ENCODE measurements at regions not wholly inside any gene's neighbourhood (a gene's known extent, or its start where the extent isn't known, plus 50 kb on each side); places are given as distances from the start of the nearest gene placed in this dataset.
A peak's percentile ranks its signal among the peaks of the same experiment; 100 is the strongest.

DNA sequence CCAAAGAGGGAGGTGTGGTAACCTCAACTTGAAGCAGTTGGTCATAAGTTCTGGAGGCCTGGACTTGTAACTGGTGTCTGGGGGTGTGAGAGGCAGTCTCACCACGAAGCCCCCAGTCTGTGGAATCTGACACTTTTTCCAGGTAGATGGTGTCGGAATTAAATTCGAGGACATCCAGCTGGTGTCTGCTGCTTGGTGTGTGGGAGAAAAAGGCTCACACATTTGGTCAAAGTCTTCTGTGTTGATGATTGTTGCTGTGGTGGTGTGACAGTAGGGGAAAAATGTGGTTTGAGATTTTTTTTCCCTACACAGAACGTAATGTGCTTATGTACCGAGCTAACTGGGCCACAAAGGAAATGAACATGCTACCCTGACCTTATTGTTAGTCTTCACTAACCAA lies 251.9 kb downstream of the MAT2B start:
- DNase-seq (ENCODE audit: extremely low read depth, low read depth): no peak
- TF ChIP-seq, protein P1, sequence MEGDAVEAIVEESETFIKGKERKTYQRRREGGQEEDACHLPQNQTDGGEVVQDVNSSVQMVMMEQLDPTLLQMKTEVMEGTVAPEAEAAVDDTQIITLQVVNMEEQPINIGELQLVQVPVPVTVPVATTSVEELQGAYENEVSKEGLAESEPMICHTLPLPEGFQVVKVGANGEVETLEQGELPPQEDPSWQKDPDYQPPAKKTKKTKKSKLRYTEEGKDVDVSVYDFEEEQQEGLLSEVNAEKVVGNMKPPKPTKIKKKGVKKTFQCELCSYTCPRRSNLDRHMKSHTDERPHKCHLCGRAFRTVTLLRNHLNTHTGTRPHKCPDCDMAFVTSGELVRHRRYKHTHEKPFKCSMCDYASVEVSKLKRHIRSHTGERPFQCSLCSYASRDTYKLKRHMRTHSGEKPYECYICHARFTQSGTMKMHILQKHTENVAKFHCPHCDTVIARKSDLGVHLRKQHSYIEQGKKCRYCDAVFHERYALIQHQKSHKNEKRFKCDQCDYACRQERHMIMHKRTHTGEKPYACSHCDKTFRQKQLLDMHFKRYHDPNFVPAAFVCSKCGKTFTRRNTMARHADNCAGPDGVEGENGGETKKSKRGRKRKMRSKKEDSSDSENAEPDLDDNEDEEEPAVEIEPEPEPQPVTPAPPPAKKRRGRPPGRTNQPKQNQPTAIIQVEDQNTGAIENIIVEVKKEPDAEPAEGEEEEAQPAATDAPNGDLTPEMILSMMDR (IDR thresholded peaks at IDR 0.05; ENCODE audit: low read depth, low read length): no peak

DNA sequence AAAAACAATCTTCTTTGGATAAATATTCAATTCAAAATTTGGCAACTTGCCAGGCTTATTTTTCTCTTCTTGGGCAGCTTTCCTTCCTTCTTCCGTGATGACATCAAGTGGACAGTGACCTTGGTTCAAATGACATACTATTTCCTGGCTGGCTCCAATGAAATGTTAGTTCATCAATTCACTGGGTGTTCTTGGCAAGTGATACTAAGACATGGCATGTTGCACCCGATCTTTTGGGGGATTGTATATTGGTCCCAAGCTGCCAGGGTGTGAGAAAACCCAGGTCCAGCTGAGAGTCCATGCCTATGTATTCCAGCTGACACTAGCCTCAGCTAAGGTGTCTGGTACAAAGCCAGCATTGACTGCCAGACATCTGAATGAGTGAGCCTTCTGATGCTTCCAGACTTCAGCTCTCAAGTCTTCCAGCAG lies 252.9 kb downstream of the MAT2B start:
- TF ChIP-seq, protein P1 (IDR thresholded peaks at IDR 0.05; ENCODE audit: low read depth, low read length): no peak
- no peak for DNase-seq (ENCODE audit: extremely low read depth, low read depth)

DNA sequence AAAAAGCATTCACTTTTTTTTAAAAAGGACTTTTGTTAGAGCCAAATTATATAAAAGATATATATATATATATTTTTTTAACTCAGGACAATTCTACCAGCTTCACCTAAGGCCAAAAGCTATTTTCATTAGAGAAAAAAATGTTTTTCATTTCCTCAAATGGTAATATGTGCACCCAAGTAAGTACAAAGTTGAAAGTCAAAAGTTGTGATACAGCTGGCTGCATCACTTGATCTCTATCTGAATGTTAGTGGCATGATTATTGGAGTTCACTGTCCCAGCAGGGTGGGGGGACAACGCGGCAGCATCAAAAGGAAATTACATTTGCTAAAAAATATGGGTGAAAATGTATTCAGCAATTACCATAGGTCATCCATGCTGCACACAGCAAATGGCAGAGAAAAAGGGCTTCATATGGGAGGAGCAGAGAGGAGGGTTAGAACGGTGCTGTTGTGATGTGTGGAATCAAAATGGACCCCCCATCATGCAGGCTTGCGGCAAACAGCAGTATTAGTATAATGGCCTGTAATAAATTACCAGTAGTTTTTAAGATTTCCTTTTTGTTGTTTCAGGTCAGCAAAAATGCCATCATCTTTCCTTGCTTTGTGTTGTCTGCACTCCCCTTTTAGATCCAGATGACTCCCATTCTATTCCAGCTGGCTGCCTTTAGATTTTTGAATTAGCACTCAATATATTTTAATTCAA lies 253.7 kb downstream of the MAT2B start:
- no peak for DNase-seq (ENCODE audit: extremely low read depth, low read depth)
- TF ChIP-seq, protein P1 (IDR thresholded peaks at IDR 0.05; ENCODE audit: low read depth, low read length): no peak

DNA sequence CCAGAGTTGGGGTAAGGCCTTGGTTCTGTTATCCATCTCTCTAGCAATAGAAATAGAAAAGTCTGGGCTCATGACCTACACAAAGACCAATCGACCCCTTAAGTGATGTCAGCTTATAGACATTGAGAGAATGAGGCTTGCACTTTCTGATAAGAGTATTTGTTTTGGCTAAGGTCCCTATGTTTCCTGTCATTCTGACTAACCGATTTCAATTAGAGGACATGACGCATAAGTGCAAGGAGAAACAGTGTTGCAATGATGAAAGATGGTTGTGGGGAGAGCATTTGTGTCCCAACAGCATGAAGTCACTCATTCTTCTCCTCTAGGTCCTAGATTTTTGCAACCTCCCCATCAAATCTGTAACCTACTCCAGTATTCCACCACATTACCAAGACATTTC lies 255.1 kb downstream of the MAT2B start:
- peak; percentile 24 for DNase-seq (ENCODE audit: extremely low read depth, low read depth)

DNA sequence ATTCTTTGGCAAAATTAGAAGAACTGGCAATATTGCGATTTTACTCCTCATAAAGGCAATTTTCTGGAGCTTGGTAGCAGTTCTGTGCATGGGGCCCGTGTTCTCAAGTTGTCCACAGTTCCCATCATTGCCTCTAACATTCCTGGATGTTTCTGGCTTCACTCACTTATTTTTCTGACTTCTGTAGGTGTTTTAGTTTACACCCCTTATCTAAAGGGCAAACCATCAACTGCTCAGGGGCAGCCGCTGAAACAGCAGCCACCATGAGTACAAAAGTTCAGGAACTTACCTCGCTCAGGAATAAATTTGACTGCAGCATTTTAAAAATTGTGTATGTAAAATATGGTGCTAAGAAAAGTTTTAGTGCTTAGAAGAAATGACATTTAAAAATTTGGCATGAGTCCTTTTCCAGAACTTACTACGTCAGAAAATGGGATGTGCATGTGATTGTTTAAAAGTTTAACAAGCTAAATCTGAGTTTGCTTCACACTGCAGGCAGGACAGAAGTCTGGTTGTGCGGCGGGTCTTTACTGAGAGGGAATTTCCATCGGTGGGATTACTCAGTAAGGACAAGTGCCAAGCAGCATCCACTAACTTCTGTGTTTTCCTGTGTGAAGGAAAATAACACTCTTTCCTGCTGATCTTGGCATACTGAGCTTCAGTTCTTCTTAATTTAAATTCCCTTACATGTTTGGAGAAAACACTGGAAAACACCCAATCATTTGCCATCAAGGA lies 261.7 kb downstream of the MAT2B start:
- TF ChIP-seq, protein P1 (IDR thresholded peaks at IDR 0.05; ENCODE audit: low read depth, low read length): no peak
- no peak for DNase-seq (ENCODE audit: extremely low read depth, low read depth)

More for the DNA sequence above, 255.1 kb downstream of the MAT2B start:
- TF ChIP-seq, protein P1 (IDR thresholded peaks at IDR 0.05; ENCODE audit: low read depth, low read length): no peak

DNA sequence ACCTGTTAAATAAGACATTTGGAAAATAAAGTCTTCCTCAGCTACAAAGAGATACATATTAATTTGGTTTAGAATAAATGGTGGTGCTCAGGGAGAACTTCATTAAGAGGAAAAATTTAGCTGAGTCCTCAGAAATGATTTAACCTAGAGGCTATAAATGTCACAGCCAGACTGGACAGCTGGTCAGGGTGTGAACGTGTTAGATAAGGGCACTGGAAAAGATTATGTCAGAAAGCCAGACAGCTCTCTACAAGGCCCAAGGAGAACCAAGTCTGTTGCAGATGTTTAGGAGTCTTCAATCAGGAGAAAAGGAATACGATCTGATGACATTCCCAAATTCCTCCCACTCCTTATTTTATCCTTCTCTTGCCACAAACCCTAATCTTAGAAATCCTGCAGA lies 265.2 kb downstream of the MAT2B start:
- no peak for DNase-seq (ENCODE audit: extremely low read depth, low read depth)
- TF ChIP-seq, protein P1 (IDR thresholded peaks at IDR 0.05; ENCODE audit: low read depth, low read length): no peak

DNA sequence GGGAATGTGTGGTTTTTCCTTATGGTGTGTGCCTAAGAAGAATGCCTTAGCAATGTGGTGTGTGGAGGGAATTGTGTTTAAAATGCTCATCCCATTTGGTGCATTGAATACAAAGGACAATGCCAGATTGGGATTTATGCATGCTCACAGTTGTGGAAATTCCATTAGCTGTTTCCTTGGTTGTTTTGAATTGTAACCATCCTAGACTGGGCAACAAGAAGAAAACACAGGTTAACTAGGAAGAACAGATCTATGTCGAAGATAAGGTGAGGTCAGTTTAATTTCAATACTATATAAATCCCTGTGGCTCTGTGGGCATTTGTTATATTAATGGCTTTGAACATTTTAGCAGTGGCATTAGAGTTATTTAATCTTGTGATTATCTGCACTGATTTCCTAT lies 266.8 kb downstream of the MAT2B start:
- TF ChIP-seq, protein P1 (IDR thresholded peaks at IDR 0.05; ENCODE audit: low read depth, low read length): no peak
- no peak for DNase-seq (ENCODE audit: extremely low read depth, low read depth)
